Stomach (tissue), 4 donors: ENCODE measurements at regions not wholly inside any gene's neighbourhood (a gene's known extent, or its start where the extent isn't known, plus 50 kb on each side); places are given as distances from the start of the nearest gene placed in this dataset.

Experiments used
- CTCF ChIP-seq, 7 experiments: fragments of 450-650 bp in 4 of 7; fragments of 200-600 bp in 3 of 7; sonication (generic) in 3 of 7; IDR thresholded peaks; one replicate each; pipeline ENCODE4 v1.5.1; 2016 to 2019; ENCODE audit warnings: antibody characterized with exemption in 7 of 7, control low read depth in 2 of 7, mild to moderate bottlenecking in 1 of 7
- EP300 ChIP-seq: sonication (generic); formaldehyde crosslinking; IDR thresholded peaks from one replicate; pipeline ENCODE4 v1.6.1; 2017; ENCODE audit warnings: antibody characterized with exemption
- POLR2A ChIP-seq, 4 donors: fragments of 450-650 bp; IDR thresholded peaks; one replicate each; pipeline ENCODE4 v1.6.1; 2016; ENCODE audit warnings: antibody characterized with exemption in 4 of 4, control low read depth in 2 of 4, mild to moderate bottlenecking in 1 of 4, moderate library complexity in 1 of 4
- POLR2AphosphoS5 ChIP-seq, 3 donors: sonication (generic); formaldehyde crosslinking; IDR thresholded peaks; one replicate each; pipeline ENCODE4 v1.6.1; 2016; ENCODE audit warnings: antibody characterized with exemption in 3 of 3

GRCh38 chr4:181291615-181292014, 951.6 kb upstream of the TENM3 start:
- no peak for TF ChIP-seq CTCF (IDR thresholded peaks at IDR 0.05)
- no peak for TF ChIP-seq POLR2AphosphoS5 (IDR thresholded peaks at IDR 0.05)
- no peak for TF ChIP-seq EP300
- no peak for TF ChIP-seq POLR2A (IDR thresholded peaks at IDR 0.05)
